NT2/D1 (cell line): ENCODE measurements at regions not wholly inside any gene's neighbourhood (a gene's known extent, or its start where the extent isn't known, plus 50 kb on each side); places are given as distances from the start of the nearest gene placed in this dataset.

Source experiments
- SUZ12 ChIP-seq: IDR thresholded peaks from 2 replicates; pipeline ENCODE4 v1.6.1; 2011; ENCODE audit not compliant: insufficient read length, insufficient read depth; ENCODE audit errors: extremely low read depth
- YY1 ChIP-seq: IDR thresholded peaks from 2 replicates; pipeline ENCODE4 v1.6.1; 2011; ENCODE audit not compliant: insufficient read length, insufficient read depth
- ZNF274 ChIP-seq: IDR thresholded peaks from 2 replicates; pipeline ENCODE4 v1.6.1; 2011; ENCODE audit warnings: mild to moderate bottlenecking, low read depth, low read length

DNA sequence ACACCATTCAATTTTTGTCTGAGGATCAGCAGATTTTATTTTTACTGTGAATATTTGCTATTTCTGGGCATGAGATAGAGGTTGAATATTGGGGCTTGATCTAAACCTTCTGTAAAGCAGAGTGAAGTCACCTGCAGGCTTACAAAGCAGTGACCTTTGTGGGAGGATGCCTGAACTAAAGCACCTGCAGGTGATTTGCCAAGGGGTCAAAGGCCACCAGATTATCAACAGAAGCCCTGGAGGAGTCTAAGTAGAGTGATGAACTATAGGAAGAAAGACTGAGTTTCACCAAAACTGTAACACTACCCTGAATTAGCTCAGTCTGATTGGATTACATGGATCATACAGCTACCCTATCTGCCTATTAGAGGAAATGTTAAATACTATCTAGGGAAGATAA lies 144.3 kb upstream of the PRLR start:
- TF ChIP-seq SUZ12 (no peak), ZNF274 (no peak), YY1 (no peak)
